Astrocyte (in vitro differentiated cells and primary cell): ENCODE measurements at regions not wholly inside any gene's neighbourhood (a gene's known extent, or its start where the extent isn't known, plus 50 kb on each side); places are given as distances from the start of the nearest gene placed in this dataset.
A peak's percentile ranks its signal among the peaks of the same experiment; 100 is the strongest.

Experiments
- DNase-seq: peaks from one replicate; pipeline ENCODE4 v3.0.0-alpha.2; 2010; ENCODE audit warnings: low read depth
- FAIRE-seq: peaks from 2 replicates; lab custom pipeline; 2011; peaks lifted over from hg19 to GRCh38; lab: Jason Lieb, UNC
- H2AFZ ChIP-seq: 2 replicates; pipeline ENCODE4 v1.6.0; 2012; ENCODE audit warnings: low read depth, low read length, inconsistent platforms
- H3K27ac ChIP-seq: 2 replicates; pipeline ENCODE4 v1.5.1; 2011; ENCODE audit warnings: low read depth, low read length, inconsistent platforms
- H3K27me3 ChIP-seq: 2 replicates; pipeline ENCODE4 v1.6.0; 2011; ENCODE audit warnings: low read length, inconsistent platforms; ENCODE audit not compliant: insufficient read depth
- H3K36me3 ChIP-seq: 2 replicates; pipeline ENCODE4 v1.5.1; 2011; ENCODE audit warnings: low read length, inconsistent platforms; ENCODE audit not compliant: insufficient read depth
- H3K4me1 ChIP-seq: 2 replicates; pipeline ENCODE4 v1.5.1; 2011; ENCODE audit warnings: low read length, inconsistent platforms; ENCODE audit not compliant: insufficient read depth
- H3K4me2 ChIP-seq: 2 replicates; pipeline ENCODE4 v1.6.0; 2012; ENCODE audit warnings: low read length, inconsistent platforms
- H3K4me3 ChIP-seq: 2 replicates; pipeline ENCODE4 v1.5.1; 2011; ENCODE audit warnings: low read depth, mild to moderate bottlenecking, low read length, inconsistent platforms; ENCODE audit not compliant: insufficient read depth
- H3K79me2 ChIP-seq: 2 replicates; pipeline ENCODE4 v1.6.0; 2012; ENCODE audit warnings: mild to moderate bottlenecking, low read length, inconsistent platforms; ENCODE audit not compliant: insufficient read depth
- H3K9ac ChIP-seq: 2 replicates; pipeline ENCODE4 v1.6.0; 2012; ENCODE audit warnings: mild to moderate bottlenecking, low read length, inconsistent platforms
- H3K9me3 ChIP-seq: 2 replicates; pipeline ENCODE4 v1.5.1; 2012; ENCODE audit warnings: low read depth, mild to moderate bottlenecking, low read length, inconsistent platforms; ENCODE audit not compliant: insufficient read depth
- H4K20me1 ChIP-seq: 2 replicates; pipeline ENCODE4 v1.6.0; 2012; ENCODE audit warnings: low read length, inconsistent platforms; ENCODE audit not compliant: insufficient read depth
- H3K27ac Mint-ChIP-seq: one replicate; pipeline ENCODE4 v1.8.0; 2021; ENCODE audit warnings: mild to moderate bottlenecking, mixed read lengths; ENCODE audit not compliant: unreplicated experiment
- H3K27me3 Mint-ChIP-seq: one replicate; pipeline ENCODE4 v1.8.0; 2021; ENCODE audit warnings: low read depth, mixed read lengths; ENCODE audit not compliant: unreplicated experiment
- H3K36me3 Mint-ChIP-seq: one replicate; pipeline ENCODE4 v1.8.0; 2021; ENCODE audit warnings: low read depth, mixed read lengths; ENCODE audit not compliant: unreplicated experiment
- H3K4me1 Mint-ChIP-seq: one replicate; pipeline ENCODE4 v1.8.0; 2021; ENCODE audit warnings: low read depth, mixed read lengths; ENCODE audit not compliant: unreplicated experiment
- H3K4me3 Mint-ChIP-seq: one replicate; pipeline ENCODE4 v1.8.0; 2021; ENCODE audit warnings: mild to moderate bottlenecking, moderate library complexity, mixed read lengths; ENCODE audit not compliant: unreplicated experiment
- H3K9me3 Mint-ChIP-seq: one replicate; pipeline ENCODE4 v1.8.0; 2021; ENCODE audit warnings: mild to moderate bottlenecking, mixed read lengths; ENCODE audit not compliant: unreplicated experiment
- CTCF ChIP-seq: IDR thresholded peaks from 2 replicates; pipeline ENCODE4 v1.5.1; 2011; ENCODE audit warnings: low read depth, mild to moderate bottlenecking, inconsistent platforms, low read length, moderate library complexity; ENCODE audit not compliant: insufficient read depth
- EZH2 ChIP-seq: IDR thresholded peaks from 2 replicates; pipeline ENCODE4 v1.6.1; 2012; ENCODE audit warnings: mild to moderate bottlenecking, low read length, inconsistent platforms; ENCODE audit not compliant: insufficient read depth

GRCh38 chr18:29008809-29009208, 831.9 kb upstream of the CDH2 start:
- no peaks in the 10 kb centered on the region for H3K4me1 Mint-ChIP-seq
- DNase-seq (no peak), FAIRE-seq (no peak)
- no peak overlapping the region for H3K4me2 ChIP-seq
- H3K9me3 Mint-ChIP-seq = no peaks in the 10 kb centered on the region
- H3K27ac Mint-ChIP-seq = no peak overlapping the region
- H3K4me3 Mint-ChIP-seq = no peak overlapping the region
- H3K9me3 ChIP-seq = no peaks in the 10 kb centered on the region
- no peaks in the 10 kb centered on the region for H3K79me2 ChIP-seq
- H3K4me3 ChIP-seq = no peak overlapping the region
- H3K27me3 ChIP-seq = no peaks in the 10 kb centered on the region
- no peaks in the 10 kb centered on the region for H3K27me3 Mint-ChIP-seq
- no peak overlapping the region for H2AFZ ChIP-seq
- H3K4me1 ChIP-seq = no peaks in the 10 kb centered on the region
- H3K36me3 Mint-ChIP-seq = no peaks in the 10 kb centered on the region
- H3K27ac ChIP-seq = no peak overlapping the region
- no peaks in the 10 kb centered on the region for H3K36me3 ChIP-seq
- no peaks in the 10 kb centered on the region for H4K20me1 ChIP-seq
- H3K9ac ChIP-seq = no peak overlapping the region
- TF ChIP-seq EZH2 (no peak), CTCF (no peak)

- no peak for TF ChIP-seq CTCF
- TF ChIP-seq EZH2 = no peak
- no peaks in the 10 kb centered on the region for H4K20me1 ChIP-seq
- no peak overlapping the region for H3K27ac ChIP-seq
- Mint-ChIP-seq H3K27me3 (no peaks in the 10 kb centered on the region), H3K27ac (no peak overlapping the region), H3K4me1 (no peaks in the 10 kb centered on the region), H3K4me3 (no peak overlapping the region), H3K36me3 (no peaks in the 10 kb centered on the region), H3K9me3 (no peaks in the 10 kb centered on the region)
- H3K9ac ChIP-seq = no peak overlapping the region
- H3K9me3 ChIP-seq = no peaks in the 10 kb centered on the region
- no peaks in the 10 kb centered on the region for H3K27me3 ChIP-seq
- no peaks in the 10 kb centered on the region for H3K36me3 ChIP-seq
- H3K79me2 ChIP-seq = no peaks in the 10 kb centered on the region
- FAIRE-seq (peak; percentile 54), DNase-seq (no peak)
- H3K4me1 ChIP-seq = no peaks in the 10 kb centered on the region
- H3K4me3 ChIP-seq = no peak overlapping the region
- H2AFZ ChIP-seq = no peak overlapping the region
- H3K4me2 ChIP-seq = no peak overlapping the region
These were observed 831.2 kb upstream of the CDH2 start for GRCh38 chr18:29007986-29008654.

DNA sequence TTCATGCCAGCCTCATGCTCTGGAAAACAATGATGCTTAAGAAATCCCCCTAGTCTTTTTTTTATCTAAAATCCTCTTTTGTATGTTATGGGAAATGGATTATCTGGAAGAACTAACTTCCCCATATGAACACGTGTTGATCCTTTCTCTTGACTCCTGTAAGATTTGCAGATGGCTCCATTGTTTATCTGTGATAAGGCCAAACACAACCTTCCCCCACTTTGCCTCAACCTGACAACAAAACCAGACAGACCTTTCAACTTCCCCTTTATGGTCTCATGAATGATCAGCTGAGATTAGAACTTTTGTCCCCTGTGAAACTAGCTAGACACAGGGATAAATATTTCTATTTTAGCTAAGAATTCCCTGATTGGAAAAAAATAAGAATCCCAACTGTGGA, 828.0 kb upstream of the CDH2 start:
- Histone ChIP-seq H3K27me3 (no peaks in the 10 kb centered on the region), H3K4me1 (no peaks in the 10 kb centered on the region), H3K36me3 (no peaks in the 10 kb centered on the region), H4K20me1 (no peaks in the 10 kb centered on the region), H3K4me2 (no peak overlapping the region), H3K27ac (no peak overlapping the region), H3K9me3 (no peaks in the 10 kb centered on the region), H2AFZ (no peak overlapping the region), H3K4me3 (no peak overlapping the region), H3K79me2 (no peaks in the 10 kb centered on the region), H3K9ac (no peak overlapping the region)
- no peaks in the 10 kb centered on the region for H3K9me3 Mint-ChIP-seq
- H3K36me3 Mint-ChIP-seq = no peaks in the 10 kb centered on the region
- FAIRE-seq = no peak
- no peaks in the 10 kb centered on the region for H3K27me3 Mint-ChIP-seq
- H3K4me3 Mint-ChIP-seq = no peak overlapping the region
- H3K4me1 Mint-ChIP-seq = no peaks in the 10 kb centered on the region
- no peak for TF ChIP-seq EZH2
- TF ChIP-seq CTCF = no peak
- no peak overlapping the region for H3K27ac Mint-ChIP-seq
- DNase-seq = no peak
